ENCODE measurements at regions not wholly inside any gene's neighbourhood (a gene's known extent, or its start where the extent isn't known, plus 50 kb on each side); places are given as distances from the start of the nearest gene placed in this dataset.

GRCh38 chrX:39759526-39760224, 338.1 kb downstream of the BCOR start:
- peak; percentile 84 for DNase-seq (ENCODE audit: low spot score)
- Histone ChIP-seq H3K27ac (peak overlapping the region; percentile 87 to 89), H3K4me3 (no peak overlapping the region)
- no peak for TF ChIP-seq CTCF (IDR thresholded peaks at IDR 0.05)

- Histone ChIP-seq H3K27ac (peak overlapping the region; percentile 87 to 89), H3K4me3 (no peak overlapping the region)
- TF ChIP-seq CTCF (IDR thresholded peaks at IDR 0.05): no peak
- no peak for DNase-seq (ENCODE audit: low spot score)
Measured at GRCh38 chrX:39760930-39761329, 336.8 kb downstream of the BCOR start.

- Histone ChIP-seq H3K4me3 (no peak overlapping the region), H3K27ac (peak overlapping the region in 1 of 2 donors; percentile 89)
- no peak for DNase-seq (ENCODE audit: low spot score)
- TF ChIP-seq CTCF (IDR thresholded peaks at IDR 0.05): no peak
Measured at GRCh38 chrX:39762266-39762841, 335.4 kb downstream of the BCOR start.

- DNase-seq (ENCODE audit: low spot score): no peak
- Histone ChIP-seq H3K27ac (peak overlapping the region in 1 of 2 donors; percentile 16), H3K4me3 (no peak overlapping the region)
- no peak for TF ChIP-seq CTCF (IDR thresholded peaks at IDR 0.05)
Measured at GRCh38 chrX:39764441-39764914, 333.3 kb downstream of the BCOR start.

- DNase-seq (ENCODE audit: low spot score): no peak
- no peak for TF ChIP-seq CTCF (IDR thresholded peaks at IDR 0.05)
- Histone ChIP-seq H3K4me3 (no peak overlapping the region), H3K27ac (no peak overlapping the region)
Measured at GRCh38 chrX:39765327-39765726, 332.4 kb downstream of the BCOR start.

- Histone ChIP-seq H3K27ac (peak overlapping the region; percentile 38 to 77), H3K4me3 (no peak overlapping the region)
- TF ChIP-seq CTCF (IDR thresholded peaks at IDR 0.05): no peak
- no peak for DNase-seq (ENCODE audit: low spot score)
Measured at GRCh38 chrX:39766085-39766726, 331.6 kb downstream of the BCOR start.

All from coronary artery (tissue), 2 donors.